DOHH2 (cell line): ENCODE measurements at regions not wholly inside any gene's neighbourhood (a gene's known extent, or its start where the extent isn't known, plus 50 kb on each side); places are given as distances from the start of the nearest gene placed in this dataset.

ENCODE experiments used
- H3F3A ChIP-seq: fragments of 200-600 bp; sonication (generic), shearing (Covaris generic); 2 replicates; pipeline ENCODE4 v1.6.0; 2016; ENCODE audit warnings: antibody characterized with exemption, mild to moderate bottlenecking; ENCODE audit not compliant: control insufficient read depth, insufficient read depth
- H3K27ac ChIP-seq: fragments of 200-600 bp; sonication (generic); 2 replicates; pipeline ENCODE4 v1.5.1; 2014; ENCODE audit warnings: low read depth, mild to moderate bottlenecking, low read length, moderate library complexity
- H3K27me3 ChIP-seq: fragments of 200-600 bp; sonication (generic); 2 replicates; pipeline ENCODE4 v1.6.1; 2014; ENCODE audit warnings: mild to moderate bottlenecking, low read length, mixed read lengths; ENCODE audit not compliant: control insufficient read depth
- H3K36me3 ChIP-seq: fragments of 200-600 bp; sonication (generic); 2 replicates; pipeline ENCODE4 v1.6.1; 2014; ENCODE audit warnings: mild to moderate bottlenecking, low read length, moderate library complexity, mixed read lengths; ENCODE audit not compliant: control insufficient read depth
- H3K4me1 ChIP-seq: fragments of 200-600 bp; sonication (generic); 2 replicates; pipeline ENCODE4 v1.6.1; 2014; ENCODE audit warnings: mild to moderate bottlenecking, low read length, mixed read lengths; ENCODE audit not compliant: control insufficient read depth
- H3K4me2 ChIP-seq: fragments of 200-600 bp; sonication (generic); 2 replicates; pipeline ENCODE4 v1.6.0; 2014; ENCODE audit warnings: mild to moderate bottlenecking, low read length, moderate library complexity
- H3K4me3 ChIP-seq: fragments of 200-600 bp; sonication (generic); 2 replicates; pipeline ENCODE4 v1.5.1; 2014; ENCODE audit warnings: mild to moderate bottlenecking, low read length, mixed read lengths
- H3K79me2 ChIP-seq: fragments of 200-600 bp; sonication (generic); 2 replicates; pipeline ENCODE4 v1.6.1; 2014; ENCODE audit warnings: mild to moderate bottlenecking, low read length, mixed read lengths; ENCODE audit not compliant: control insufficient read depth
- H3K9me2 ChIP-seq: fragments of 200-600 bp; sonication (generic); replicated peaks from 2 replicates; pipeline ENCODE4 v1.6.1; 2014; ENCODE audit warnings: mild to moderate bottlenecking, low read length, mixed read lengths; ENCODE audit not compliant: control insufficient read depth
- H3K9me3 ChIP-seq: fragments of 200-600 bp; sonication (generic); 2 replicates; pipeline ENCODE4 v1.6.1; 2014; ENCODE audit warnings: antibody characterized with exemption, low read length, mixed read lengths; ENCODE audit not compliant: control insufficient read depth, insufficient read depth
- H4K20me1 ChIP-seq: fragments of 200-600 bp; sonication (generic); 2 replicates; pipeline ENCODE4 v1.6.0; 2014; ENCODE audit warnings: low read depth, mild to moderate bottlenecking, antibody characterized with exemption, low read length, moderate library complexity; ENCODE audit not compliant: control insufficient read depth, insufficient read depth
- CTCF ChIP-seq: fragments of 200-600 bp; sonication (generic); IDR thresholded peaks from one replicate; pipeline ENCODE4 v1.5.1; 2014; ENCODE audit warnings: antibody characterized with exemption, mild to moderate bottlenecking, low read depth, low read length; ENCODE audit not compliant: poor library complexity, severe bottlenecking
- EZH2phosphoT487 ChIP-seq: fragments of 200-600 bp; sonication (generic); IDR thresholded peaks from 2 replicates; pipeline ENCODE4 v1.6.1; 2017; ENCODE audit warnings: borderline replicate concordance, mild to moderate bottlenecking, antibody characterized with exemption, low read length, moderate library complexity, mixed read lengths

- Histone ChIP-seq H3K27ac (no peak overlapping the region), H3K4me2 (no peak overlapping the region)
- TF ChIP-seq EZH2phosphoT487 (no peak), CTCF (no peak)
Measured at GRCh38 chr20:7379621-7380220, 560.5 kb downstream of the HAO1 start.

GRCh38 chr20:7383216-7383615, 557.0 kb downstream of the HAO1 start:
- no peaks in the 10 kb centered on the region for H3K9me2 ChIP-seq
- H3K36me3 ChIP-seq, result no peaks in the 10 kb centered on the region
- H4K20me1 ChIP-seq, result no peaks in the 10 kb centered on the region
- H3K4me2 ChIP-seq, result no peak overlapping the region
- no peaks in the 10 kb centered on the region for H3K79me2 ChIP-seq
- H3K4me1 ChIP-seq, result no peaks in the 10 kb centered on the region
- no peak for TF ChIP-seq EZH2phosphoT487
- no peak for TF ChIP-seq CTCF
- no peaks in the 10 kb centered on the region for H3K9me3 ChIP-seq
- H3K27me3 ChIP-seq, result no peaks in the 10 kb centered on the region
- H3K27ac ChIP-seq, result no peak overlapping the region
- H3K4me3 ChIP-seq, result no peak overlapping the region
- H3F3A ChIP-seq, result no peaks in the 10 kb centered on the region

More at GRCh38 chr20:7379621-7380220, 560.5 kb downstream of the HAO1 start:
- no peaks in the 10 kb centered on the region for H3K9me2 ChIP-seq
- no peak overlapping the region for H3K4me3 ChIP-seq
- no peaks in the 10 kb centered on the region for H4K20me1 ChIP-seq
- no peaks in the 10 kb centered on the region for H3K27me3 ChIP-seq
- H3K9me3 ChIP-seq, result no peaks in the 10 kb centered on the region
- no peaks in the 10 kb centered on the region for H3K4me1 ChIP-seq
- no peaks in the 10 kb centered on the region for H3F3A ChIP-seq
- H3K36me3 ChIP-seq, result no peaks in the 10 kb centered on the region
- H3K79me2 ChIP-seq, result no peaks in the 10 kb centered on the region

GRCh38 chr20:7387638-7388193, 552.5 kb downstream of the HAO1 start:
- H3K79me2 ChIP-seq, result no peaks in the 10 kb centered on the region
- no peaks in the 10 kb centered on the region for H3K27me3 ChIP-seq
- no peaks in the 10 kb centered on the region for H3K9me2 ChIP-seq
- H4K20me1 ChIP-seq, result no peaks in the 10 kb centered on the region
- H3K4me3 ChIP-seq, result no peak overlapping the region
- TF ChIP-seq EZH2phosphoT487 (no peak), CTCF (no peak)
- H3K27ac ChIP-seq, result no peak overlapping the region
- H3K4me2 ChIP-seq, result no peak overlapping the region
- no peaks in the 10 kb centered on the region for H3F3A ChIP-seq
- no peaks in the 10 kb centered on the region for H3K4me1 ChIP-seq
- no peaks in the 10 kb centered on the region for H3K36me3 ChIP-seq
- H3K9me3 ChIP-seq, result no peaks in the 10 kb centered on the region
